ENCODE measurements at regions not wholly inside any gene's neighbourhood (a gene's known extent, or its start where the extent isn't known, plus 50 kb on each side); places are given as distances from the start of the nearest gene placed in this dataset.
"Not testable (repeated sequence)": the region's sequence is repeated elsewhere in the genome, so short reads cannot be mapped to it uniquely, and the experiment has no call there.

- no peak for DNase-seq (ENCODE audit: low read depth in 2 of 2)
Measured at GRCh38 chr2:187867165-187867564, 312.9 kb upstream of the TFPI start.

GRCh38 chr2:187869195-187869594 is 315.0 kb upstream of the TFPI start:
- no peak for DNase-seq (ENCODE audit: low read depth in 2 of 2)

GRCh38 chr2:187871506-187871905 is 317.3 kb upstream of the TFPI start:
- DNase-seq (ENCODE audit: low read depth in 2 of 2) = no peak

- DNase-seq (ENCODE audit: low read depth in 2 of 2) = no peak
Measured at GRCh38 chr2:187873132-187873531, 318.9 kb upstream of the TFPI start.

GRCh38 chr2:187874786-187875185 is 320.6 kb upstream of the TFPI start:
- no peak for DNase-seq (ENCODE audit: low read depth in 2 of 2)

- peak in 1 of 2 donors; percentile 57 for DNase-seq (ENCODE audit: low read depth in 2 of 2)
Measured at GRCh38 chr2:187875261-187876141, 321.3 kb upstream of the TFPI start.

GRCh38 chr2:187876554-187876953 is 322.3 kb upstream of the TFPI start:
- DNase-seq (ENCODE audit: low read depth in 2 of 2) = no peak

GRCh38 chr2:187877391-187877790 is 323.2 kb upstream of the TFPI start:
- DNase-seq (ENCODE audit: low read depth in 2 of 2) = no peak

- DNase-seq (ENCODE audit: low read depth in 2 of 2) = no peak
Measured at GRCh38 chr2:187878112-187878511, 323.9 kb upstream of the TFPI start.

- no peak for DNase-seq (ENCODE audit: low read depth in 2 of 2)
Measured at GRCh38 chr2:187879491-187879890, 325.3 kb upstream of the TFPI start.

- no peak for DNase-seq (ENCODE audit: low read depth in 2 of 2)
Measured at GRCh38 chr2:187884003-187884402, 329.8 kb upstream of the TFPI start.

GRCh38 chr2:187890690-187891089 is 336.5 kb upstream of the TFPI start:
- peak in 1 of 2 donors; percentile 41 for DNase-seq (ENCODE audit: low read depth in 2 of 2)

GRCh38 chr2:187900021-187900420 is 345.8 kb upstream of the TFPI start:
- no peak for DNase-seq (ENCODE audit: low read depth in 2 of 2)

- no peak for DNase-seq (ENCODE audit: low read depth in 2 of 2)
Measured at GRCh38 chr2:187906021-187906420, 351.8 kb upstream of the TFPI start.

GRCh38 chr2:187910922-187911321 is 356.7 kb upstream of the TFPI start:
- DNase-seq (ENCODE audit: low read depth in 2 of 2) = not testable (repeated sequence)

GRCh38 chr2:187912950-187913349 is 358.7 kb upstream of the TFPI start:
- no peak for DNase-seq (ENCODE audit: low read depth in 2 of 2)

GRCh38 chr2:187915810-187916209 is 361.6 kb upstream of the TFPI start:
- DNase-seq (ENCODE audit: low read depth in 2 of 2) = no peak

- no peak for DNase-seq (ENCODE audit: low read depth in 2 of 2)
Measured at GRCh38 chr2:187916799-187917198, 362.6 kb upstream of the TFPI start.

GRCh38 chr2:187917535-187917934 is 363.3 kb upstream of the TFPI start:
- DNase-seq (ENCODE audit: low read depth in 2 of 2) = no peak

GRCh38 chr2:187918996-187919821 is 365.0 kb upstream of the TFPI start:
- DNase-seq (ENCODE audit: low read depth in 2 of 2) = no peak

GRCh38 chr2:187920511-187920910 is 366.3 kb upstream of the TFPI start:
- no peak for DNase-seq (ENCODE audit: low read depth in 2 of 2)

GRCh38 chr2:187922846-187923245 is 368.6 kb upstream of the TFPI start:
- no peak for DNase-seq (ENCODE audit: low read depth in 2 of 2)

- DNase-seq (ENCODE audit: low read depth in 2 of 2) = no peak
Measured at GRCh38 chr2:187924293-187924692, 367.4 kb upstream of the GULP1 start.

Data from dermis microvascular lymphatic vessel endothelial cell (primary cell).